Suprapubic skin (tissue), 4 donors: ENCODE measurements at regions not wholly inside any gene's neighbourhood (a gene's known extent, or its start where the extent isn't known, plus 50 kb on each side); places are given as distances from the start of the nearest gene placed in this dataset.

Experiments
- DNase-seq, 2 donors: peaks; one replicate each; pipeline ENCODE4 v3.0.0-alpha.2; 2019; ENCODE audit warnings: low spot score in 2 of 2
- H3K27ac ChIP-seq: fragments of 200-600 bp; sonication (generic); one replicate; pipeline ENCODE4 v1.5.1; 2019
- H3K27me3 ChIP-seq: fragments of 200-600 bp; sonication (generic); one replicate; pipeline ENCODE4 v1.5.1; 2019
- H3K36me3 ChIP-seq: fragments of 200-600 bp; sonication (generic); one replicate; pipeline ENCODE4 v1.5.1; 2019
- H3K4me1 ChIP-seq: fragments of 200-600 bp; sonication (generic); one replicate; pipeline ENCODE4 v1.5.1; 2019
- H3K4me3 ChIP-seq: fragments of 200-600 bp; sonication (generic); one replicate; pipeline ENCODE4 v1.5.1; 2019; ENCODE audit warnings: mild to moderate bottlenecking
- H3K9me3 ChIP-seq: fragments of 200-600 bp; sonication (generic); one replicate; pipeline ENCODE4 v1.5.1; 2019
- CTCF ChIP-seq, 2 donors: fragments of 200-600 bp in 1 of 2; fragments of 450-650 bp in 1 of 2; sonication (generic) in 1 of 2; IDR thresholded peaks; one replicate each; pipeline ENCODE4 v1.5.1; 2016 to 2019; ENCODE audit warnings: antibody characterized with exemption in 2 of 2, mild to moderate bottlenecking in 1 of 2, moderate library complexity in 1 of 2
- EP300 ChIP-seq: sonication (generic); formaldehyde crosslinking; IDR thresholded peaks from one replicate; pipeline ENCODE4 v1.6.1; 2017; ENCODE audit warnings: antibody characterized with exemption
- POLR2A ChIP-seq, 2 donors: fragments of 450-650 bp; IDR thresholded peaks; one replicate each; pipeline ENCODE4 v1.6.1; 2017; ENCODE audit warnings: antibody characterized with exemption in 2 of 2, mild to moderate bottlenecking in 2 of 2, moderate library complexity in 2 of 2
- POLR2AphosphoS5 ChIP-seq, 3 donors: sonication (generic); formaldehyde crosslinking; IDR thresholded peaks; one replicate each; pipeline ENCODE4 v1.6.1; 2017; ENCODE audit warnings: antibody characterized with exemption in 3 of 3
- WGBS: methylation state at CpG from one replicate; pipeline ENCODE4 v1.1.5; 2018; 5-methylcytosine and 5-hydroxymethylcytosine counted together

DNA sequence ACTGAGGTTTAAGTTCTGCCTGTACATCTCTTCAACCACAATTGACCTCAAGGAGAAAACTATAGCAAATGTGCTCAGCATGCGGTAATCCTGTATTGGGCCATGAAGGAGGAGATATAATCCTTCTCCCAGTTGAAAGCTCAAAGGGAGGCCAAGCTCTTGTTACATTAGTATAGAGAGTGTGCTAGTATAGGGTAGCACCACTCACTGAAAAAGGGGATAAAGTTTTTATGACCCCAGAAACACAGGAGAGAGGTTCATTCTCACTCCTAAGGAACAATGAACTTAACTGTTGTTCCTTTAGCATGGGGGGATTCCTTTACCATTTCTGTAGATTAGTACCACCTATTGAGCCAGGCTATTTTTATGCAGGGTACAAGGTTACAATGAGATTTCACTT lies 267.7 kb downstream of the LRRIQ3 start:
- H3K4me3 ChIP-seq = no peak overlapping the region

GRCh38 chr1:73914951-73915350 lies 283.0 kb downstream of the LRRIQ3 start:
- Histone ChIP-seq H3K9me3 (peaks cover 6% of the 10 kb centered on the region), H3K27ac (no peak overlapping the region), H3K27me3 (no peaks in the 10 kb centered on the region), H3K4me1 (no peaks in the 10 kb centered on the region), H3K36me3 (no peaks in the 10 kb centered on the region), H3K4me3 (no peak overlapping the region)
- 42% methylated on average over 3 of the region's 3 CpGs for WGBS
- no peak for TF ChIP-seq POLR2A (IDR thresholded peaks at IDR 0.05)
- TF ChIP-seq CTCF (IDR thresholded peaks at IDR 0.05) = no peak
- TF ChIP-seq POLR2AphosphoS5 (IDR thresholded peaks at IDR 0.05) = no peak
- TF ChIP-seq EP300 = no peak
- no peak for DNase-seq

More for the DNA sequence above, 267.7 kb downstream of the LRRIQ3 start:
- no peak for TF ChIP-seq POLR2AphosphoS5 (IDR thresholded peaks at IDR 0.05)
- TF ChIP-seq EP300 = no peak
- no peak for TF ChIP-seq POLR2A (IDR thresholded peaks at IDR 0.05)
- TF ChIP-seq CTCF (IDR thresholded peaks at IDR 0.05) = no peak
- H3K9me3 ChIP-seq = no peaks in the 10 kb centered on the region
- no peak for DNase-seq
- 100% methylated on average over 1 of the region's 1 CpG for WGBS
- H3K4me1 ChIP-seq = no peaks in the 10 kb centered on the region
- H3K27ac ChIP-seq = no peak overlapping the region
- H3K27me3 ChIP-seq = no peaks in the 10 kb centered on the region
- H3K36me3 ChIP-seq = no peaks in the 10 kb centered on the region

DNA sequence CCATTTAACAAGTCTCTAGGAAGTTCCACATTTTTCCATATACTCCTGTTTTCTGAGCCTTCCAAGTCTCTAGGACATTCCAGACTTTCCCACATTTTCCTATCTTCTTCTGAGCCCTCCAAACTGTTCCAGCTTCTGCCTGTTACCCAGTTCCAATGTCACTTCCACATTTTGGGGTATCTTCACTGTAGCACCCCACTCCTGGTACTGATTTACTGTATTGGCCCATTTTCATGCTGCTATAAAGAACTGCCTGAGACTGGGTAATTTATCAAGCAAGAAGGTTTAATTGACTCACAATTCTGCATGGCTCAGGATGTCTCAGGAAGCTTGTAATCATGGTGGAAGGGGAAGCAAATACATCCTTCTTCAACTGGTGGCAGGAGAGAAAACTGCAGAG lies 285.0 kb downstream of the LRRIQ3 start:
- DNase-seq = no peak
- no peaks in the 10 kb centered on the region for H3K27me3 ChIP-seq
- TF ChIP-seq POLR2AphosphoS5 (IDR thresholded peaks at IDR 0.05) = no peak
- no peak for TF ChIP-seq CTCF (IDR thresholded peaks at IDR 0.05)
- TF ChIP-seq POLR2A (IDR thresholded peaks at IDR 0.05) = no peak
- TF ChIP-seq EP300 = no peak
- H3K27ac ChIP-seq = no peak overlapping the region
- H3K4me3 ChIP-seq = no peak overlapping the region
- no peaks in the 10 kb centered on the region for H3K4me1 ChIP-seq
- H3K9me3 ChIP-seq = peaks cover 6% of the 10 kb centered on the region
- H3K36me3 ChIP-seq = no peaks in the 10 kb centered on the region

DNA sequence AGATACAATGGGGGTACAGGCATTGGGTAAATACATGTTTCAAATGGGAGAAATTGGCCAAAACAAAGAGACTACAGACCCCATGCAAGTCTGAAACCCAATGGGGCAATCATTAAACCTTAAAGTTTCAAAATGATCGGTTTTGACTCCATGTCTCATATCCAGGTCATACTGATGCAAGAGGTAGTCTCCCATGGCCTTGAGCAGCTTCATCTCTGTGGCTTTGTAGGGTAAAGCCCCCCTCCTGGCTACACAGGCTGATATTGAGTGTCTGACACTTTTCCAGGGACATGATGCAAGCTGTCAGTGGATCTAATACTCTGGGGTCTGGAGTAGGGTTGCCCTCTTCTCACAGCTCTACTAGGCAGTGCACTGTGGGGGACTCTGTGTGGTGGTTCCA lies 286.1 kb downstream of the LRRIQ3 start:
- no peak for DNase-seq
- H3K27ac ChIP-seq = no peak overlapping the region
- 100% methylated on average over 1 of the region's 1 CpG for WGBS
- H3K9me3 ChIP-seq = peaks cover 6% of the 10 kb centered on the region
- no peaks in the 10 kb centered on the region for H3K27me3 ChIP-seq
- TF ChIP-seq CTCF (IDR thresholded peaks at IDR 0.05) = no peak
- no peak for TF ChIP-seq POLR2AphosphoS5 (IDR thresholded peaks at IDR 0.05)
- no peak for TF ChIP-seq EP300
- TF ChIP-seq POLR2A (IDR thresholded peaks at IDR 0.05) = no peak
- H3K4me1 ChIP-seq = no peaks in the 10 kb centered on the region
- no peaks in the 10 kb centered on the region for H3K36me3 ChIP-seq
- H3K4me3 ChIP-seq = no peak overlapping the region

- WGBS = 52% methylated on average over 1 of the region's 1 CpG
- H3K9me3 ChIP-seq = peaks cover 6% of the 10 kb centered on the region
- no peak overlapping the region for H3K27ac ChIP-seq
- no peak overlapping the region for H3K4me3 ChIP-seq
- TF ChIP-seq POLR2A (IDR thresholded peaks at IDR 0.05) = no peak
- no peak for TF ChIP-seq POLR2AphosphoS5 (IDR thresholded peaks at IDR 0.05)
- TF ChIP-seq EP300 = no peak
- TF ChIP-seq CTCF (IDR thresholded peaks at IDR 0.05) = no peak
- H3K27me3 ChIP-seq = no peaks in the 10 kb centered on the region
- no peak for DNase-seq
- H3K4me1 ChIP-seq = no peaks in the 10 kb centered on the region
- no peaks in the 10 kb centered on the region for H3K36me3 ChIP-seq
Measured at GRCh38 chr1:73910466-73910865, 287.5 kb downstream of the LRRIQ3 start.
